Posterior vena cava (tissue), 2 donors: ENCODE measurements at regions not wholly inside any gene's neighbourhood (a gene's known extent, or its start where the extent isn't known, plus 50 kb on each side); places are given as distances from the start of the nearest gene placed in this dataset.

Source experiments
- DNase-seq: peaks from one replicate; pipeline ENCODE4 v3.0.0-alpha.2; 2020; ENCODE audit warnings: low spot score
- intact Hi-C, 2 donors: fragments of 100-400 bp; cut with DNase I; formaldehyde crosslinking; loops; one replicate each; pipeline versions ENCODE4 v1.14.1 to v1.14.2; 2022 to 2023
- donor health status: DM: yes; HTN: yes; CAD: no.
- donor health status: DM: yes; HTN: yes; CAD: no.

GRCh38 chr14:22012452-22012851 is 338.8 kb upstream of the OR4E1 start:
- intact Hi-C loops, result no loop called here

DNA sequence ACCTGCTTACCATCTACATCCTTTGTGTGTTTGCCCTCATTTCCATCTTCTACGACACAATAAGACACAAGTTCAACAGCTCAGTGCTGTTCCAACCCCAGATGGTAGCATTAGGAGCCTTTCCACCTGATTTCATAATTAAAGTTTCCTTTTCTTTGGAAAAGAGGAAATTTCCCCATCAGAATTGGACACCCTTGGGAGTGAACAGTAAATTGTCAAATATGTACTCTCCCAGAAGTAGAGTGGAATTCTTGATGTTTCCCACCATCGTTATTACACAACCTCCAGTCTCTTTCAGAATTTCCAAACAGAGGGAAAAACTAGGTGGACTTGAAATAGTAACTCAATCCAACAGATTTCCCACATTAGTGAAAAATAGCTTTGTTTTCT is 337.6 kb upstream of the OR4E1 start:
- DNase-seq, result no peak
- intact Hi-C loops, result no loop called here

More at GRCh38 chr14:22012452-22012851, 338.8 kb upstream of the OR4E1 start:
- DNase-seq, result no peak

DNA sequence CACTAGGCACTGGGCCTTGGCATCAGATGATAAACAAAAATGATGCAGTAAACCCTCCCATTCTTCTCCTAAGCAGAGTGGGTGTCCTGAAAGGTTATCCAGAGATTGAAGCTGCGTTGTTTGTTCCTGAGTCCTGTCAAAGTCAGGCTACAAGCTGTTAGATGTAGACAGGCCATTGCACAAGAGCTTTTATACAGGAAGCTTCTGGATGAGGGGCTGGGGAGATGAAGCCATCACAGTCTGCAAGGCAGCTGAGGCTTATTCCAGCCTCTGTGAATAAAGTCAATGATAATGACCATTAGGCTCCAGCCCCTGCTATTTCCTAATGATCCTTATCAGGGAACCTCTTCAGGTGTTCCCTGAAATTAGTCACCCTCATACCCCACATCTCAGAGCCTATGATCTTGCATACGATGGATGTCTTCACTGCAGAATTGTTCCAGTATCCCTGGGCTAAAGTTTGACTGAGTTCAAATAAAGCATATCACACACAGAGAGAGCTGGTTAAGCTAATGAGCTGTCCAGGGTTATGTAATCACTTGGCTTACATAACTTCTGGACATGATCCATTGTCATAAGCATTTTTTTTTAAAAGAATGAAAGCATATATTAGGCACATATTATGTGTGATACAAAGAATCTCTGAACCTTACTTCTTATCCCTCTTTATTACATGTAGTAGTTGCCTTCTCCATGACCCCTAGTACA is 337.1 kb upstream of the OR4E1 start:
- intact Hi-C loops, result no loop called here
- no peak for DNase-seq

DNA sequence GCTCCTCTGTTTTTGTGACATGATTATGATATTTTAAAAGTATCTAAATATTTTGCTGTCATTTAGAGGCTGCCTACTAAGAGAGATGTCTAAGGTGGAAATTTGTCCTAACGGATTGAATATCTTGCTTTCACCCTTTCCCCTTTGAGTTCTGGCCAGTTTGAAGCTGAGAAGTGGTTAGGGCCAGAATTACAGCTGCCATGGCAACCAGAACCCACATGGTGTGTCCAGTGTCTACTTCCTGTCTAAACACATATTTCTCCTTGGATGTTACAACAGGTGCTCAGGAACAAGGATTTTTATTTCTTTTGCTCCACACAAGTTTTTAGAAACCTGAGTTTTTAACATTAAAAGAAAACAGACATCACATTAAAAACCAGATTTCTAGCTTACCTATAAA is 335.1 kb upstream of the OR4E1 start:
- DNase-seq, result no peak
- intact Hi-C loops, result no loop called here

DNA sequence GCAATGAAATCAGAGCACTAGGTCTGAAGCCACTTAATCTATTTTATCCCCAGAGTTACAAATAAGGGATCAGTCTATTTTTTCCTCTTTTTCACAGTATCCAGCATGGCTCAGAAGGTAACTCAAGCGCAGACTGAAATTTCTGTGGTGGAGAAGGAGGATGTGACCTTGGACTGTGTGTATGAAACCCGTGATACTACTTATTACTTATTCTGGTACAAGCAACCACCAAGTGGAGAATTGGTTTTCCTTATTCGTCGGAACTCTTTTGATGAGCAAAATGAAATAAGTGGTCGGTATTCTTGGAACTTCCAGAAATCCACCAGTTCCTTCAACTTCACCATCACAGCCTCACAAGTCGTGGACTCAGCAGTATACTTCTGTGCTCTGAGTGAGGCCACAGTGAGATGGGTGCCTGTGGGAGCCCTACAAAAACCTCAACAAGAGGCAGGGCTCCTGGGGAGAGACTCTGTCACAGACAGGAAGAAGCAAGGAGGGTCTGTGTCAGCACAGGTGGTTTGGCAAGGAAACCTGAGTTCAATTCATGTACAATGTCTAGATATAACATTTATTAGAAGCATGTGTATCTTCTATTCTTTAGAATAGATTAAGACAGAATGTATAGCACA is 334.3 kb upstream of the OR4E1 start:
- intact Hi-C loops, result no loop called here

DNA sequence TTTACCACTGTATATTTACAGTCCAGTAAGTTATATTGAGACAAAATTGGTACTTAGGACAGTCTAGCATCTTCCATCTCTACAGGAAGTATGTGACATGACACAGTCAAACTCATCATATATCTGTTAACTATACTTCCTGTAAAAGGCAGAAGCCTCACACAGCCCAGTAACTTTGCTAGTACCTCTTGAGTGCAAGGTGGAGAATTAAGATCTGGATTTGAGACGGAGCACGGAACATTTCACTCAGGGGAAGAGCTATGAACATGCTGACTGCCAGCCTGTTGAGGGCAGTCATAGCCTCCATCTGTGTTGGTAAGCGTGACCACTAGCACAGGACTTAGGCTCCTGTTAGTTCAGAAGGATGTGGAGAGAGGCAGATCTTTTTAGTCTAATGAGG is 333.7 kb upstream of the OR4E1 start:
- no peak for DNase-seq
- intact Hi-C loops, result no loop called here

More for the DNA sequence above, 334.3 kb upstream of the OR4E1 start:
- DNase-seq, result no peak

GRCh38 chr14:22003461-22003860 is 329.8 kb upstream of the OR4E1 start:
- no peak for DNase-seq
- intact Hi-C loops, result no loop called here

DNA sequence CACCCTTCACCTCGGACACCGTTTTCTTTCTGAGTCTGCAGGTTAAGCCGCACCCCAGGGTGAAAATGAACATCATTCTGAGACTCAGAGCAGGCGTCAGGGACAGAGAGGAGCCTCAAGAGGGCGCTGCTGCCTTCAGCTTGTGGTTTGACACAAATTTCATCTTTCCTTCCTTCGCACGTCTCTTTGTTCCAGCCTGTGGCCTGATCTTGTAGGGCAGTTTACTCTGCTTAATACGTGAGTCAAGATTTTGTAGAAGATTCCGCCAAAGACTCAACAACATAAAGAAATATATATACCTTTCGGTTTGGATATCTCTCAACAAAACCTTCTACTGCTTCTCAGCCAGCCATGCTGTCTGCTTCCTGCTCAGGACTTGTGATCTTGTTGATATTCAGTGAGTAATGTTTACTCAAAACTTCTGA is 329.3 kb upstream of the OR4E1 start:
- no peak for DNase-seq
- intact Hi-C loops, result no loop called here

GRCh38 chr14:21999402-21999801 is 325.8 kb upstream of the OR4E1 start:
- DNase-seq, result no peak
- intact Hi-C loops, result no loop called here

- no peak for DNase-seq
- intact Hi-C loops, result no loop called here
Measured at GRCh38 chr14:21997300-21997699, 323.7 kb upstream of the OR4E1 start.

GRCh38 chr14:21995332-21995731 is 321.7 kb upstream of the OR4E1 start:
- no peak for DNase-seq
- intact Hi-C loops, result no loop called here

- DNase-seq, result no peak
Measured at GRCh38 chr14:21993837-21994236, 320.2 kb upstream of the OR4E1 start.

DNA sequence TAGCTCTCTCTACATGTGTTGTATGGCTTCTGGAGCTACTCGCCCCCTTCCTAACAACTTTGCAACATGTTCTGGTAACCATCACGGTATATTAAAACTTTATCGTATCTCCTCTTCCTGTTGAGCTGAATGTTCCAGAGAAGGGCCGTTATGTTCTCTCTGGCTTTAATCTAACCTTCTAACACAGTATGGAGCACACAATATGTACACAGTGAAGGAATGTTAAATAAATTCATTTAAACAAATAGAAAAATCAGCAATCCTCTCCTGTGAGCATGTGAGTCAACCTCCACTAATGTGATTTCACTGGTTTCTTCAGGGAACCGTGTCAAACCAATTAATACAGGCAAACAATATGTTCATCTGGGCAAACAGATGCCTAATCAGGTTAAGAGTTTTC is 319.5 kb upstream of the OR4E1 start:
- DNase-seq, result no peak
- intact Hi-C loops, result no loop called here

More at GRCh38 chr14:21993837-21994236, 320.2 kb upstream of the OR4E1 start:
- intact Hi-C loops, result no loop called here

DNA sequence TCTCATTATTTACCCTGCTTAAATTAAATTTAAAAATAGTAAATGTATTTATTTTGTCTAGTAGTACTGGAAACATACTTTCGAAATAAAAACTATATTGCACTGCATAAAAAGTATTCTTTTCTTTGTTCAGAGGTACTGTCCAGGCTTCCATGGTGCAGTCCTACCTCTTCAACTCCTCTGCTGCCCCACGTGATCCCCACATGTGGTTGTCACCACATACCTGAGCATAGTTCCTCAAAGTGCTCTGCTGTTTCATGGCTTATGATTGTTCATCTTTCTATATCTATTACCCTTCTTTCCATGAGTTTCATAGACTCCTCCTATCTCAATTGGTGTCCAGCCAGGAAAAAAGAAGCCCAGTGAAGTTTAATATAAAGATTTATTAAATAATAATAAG is 317.5 kb upstream of the OR4E1 start:
- intact Hi-C loops, result no loop called here
- no peak for DNase-seq

DNA sequence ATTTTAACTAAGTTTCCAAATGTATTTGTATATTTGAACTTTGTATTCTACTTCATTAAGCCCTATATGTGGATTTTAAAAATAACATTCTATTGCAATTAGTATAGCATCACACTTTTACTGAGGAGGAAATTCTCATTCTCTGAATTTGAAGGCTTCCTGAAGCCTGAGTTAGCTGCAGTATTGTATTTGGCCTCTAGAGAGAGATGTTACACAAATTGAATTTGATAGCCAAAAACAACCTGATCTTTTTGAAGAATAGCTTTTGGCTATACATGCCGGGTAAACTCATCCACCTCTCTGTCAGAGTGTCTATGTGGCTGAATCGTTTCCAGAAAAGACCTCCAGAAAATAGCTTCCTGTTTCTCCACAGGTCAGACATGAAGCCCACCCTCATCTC is 316.5 kb upstream of the OR4E1 start:
- DNase-seq, result no peak
- intact Hi-C loops, result no loop called here

- DNase-seq, result no peak
Measured at GRCh38 chr14:21989090-21989489, 315.5 kb upstream of the OR4E1 start.

GRCh38 chr14:21988413-21988812 is 314.8 kb upstream of the OR4E1 start:
- no peak for DNase-seq
- intact Hi-C loops, result no loop called here

More at GRCh38 chr14:21989090-21989489, 315.5 kb upstream of the OR4E1 start:
- intact Hi-C loops, result no loop called here

DNA sequence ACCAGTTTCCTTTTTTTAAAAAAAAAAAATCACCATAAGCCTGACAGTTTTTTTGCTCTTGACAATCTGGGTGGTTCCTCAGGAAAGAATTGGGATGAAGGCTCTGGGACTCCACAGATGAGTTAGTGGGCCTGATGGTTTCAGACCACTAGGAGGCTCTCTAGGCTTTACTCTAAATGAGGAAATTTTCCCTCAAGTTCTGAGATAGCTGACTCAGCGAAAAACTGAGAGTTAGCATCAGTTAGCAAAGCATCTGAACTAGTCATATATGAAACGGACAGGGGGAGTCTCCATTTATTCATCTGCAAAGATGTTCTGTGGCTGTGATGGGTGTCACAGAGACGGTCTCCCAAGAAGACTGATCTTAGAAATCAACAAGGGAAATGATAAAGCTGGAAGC is 314.3 kb upstream of the OR4E1 start:
- intact Hi-C loops, result no loop called here
- DNase-seq, result no peak

- DNase-seq, result no peak
- intact Hi-C loops, result no loop called here
Measured at GRCh38 chr14:21985081-21985480, 311.5 kb upstream of the OR4E1 start.

- DNase-seq, result no peak
- intact Hi-C loops, result no loop called here
Measured at GRCh38 chr14:21978999-21979314, 305.3 kb upstream of the OR4E1 start.

DNA sequence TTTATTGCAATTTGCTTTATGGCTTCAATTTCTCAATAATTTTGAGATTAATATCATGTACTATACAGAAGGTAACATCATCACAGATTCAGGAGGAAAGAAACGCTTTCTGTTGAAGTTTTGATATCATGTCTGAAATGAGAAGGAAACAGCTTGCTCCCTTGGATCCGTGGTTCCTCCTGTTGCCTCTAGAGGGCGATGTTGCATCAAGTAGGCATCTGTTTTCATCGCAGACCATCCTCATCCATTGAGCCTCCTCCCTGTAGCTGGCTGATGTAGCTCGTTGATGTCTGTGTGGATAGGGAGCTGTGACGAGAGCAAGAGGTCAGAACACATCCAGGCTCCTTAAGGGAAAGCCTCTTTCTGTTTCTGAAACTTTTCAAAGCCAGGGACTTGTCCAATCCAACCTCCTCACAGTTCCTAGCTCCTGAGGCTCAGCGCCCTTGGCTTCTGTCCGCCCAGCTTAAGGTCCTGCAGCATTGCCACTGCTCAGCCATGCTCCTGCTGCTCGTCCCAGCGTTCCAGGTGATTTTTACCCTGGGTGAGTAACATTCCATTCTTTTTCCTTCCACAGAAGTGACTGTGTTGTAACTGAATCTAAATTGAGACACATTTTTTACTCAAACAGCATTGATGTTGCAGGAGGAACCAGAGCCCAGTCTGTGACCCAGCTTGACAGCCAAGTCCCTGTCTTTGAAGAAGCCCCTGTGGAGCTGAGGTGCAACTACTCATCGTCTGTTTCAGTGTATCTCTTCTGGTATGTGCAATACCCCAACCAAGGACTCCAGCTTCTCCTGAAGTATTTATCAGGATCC is 304.8 kb upstream of the OR4E1 start:
- intact Hi-C loops, result no loop called here
- peak; percentile 82 for DNase-seq
